Activated CD4-positive, alpha-beta T cell treated with anti-CD3 and anti-CD28 coated beads for 36 hours (primary cell): ENCODE measurements at regions not wholly inside any gene's neighbourhood (a gene's known extent, or its start where the extent isn't known, plus 50 kb on each side); places are given as distances from the start of the nearest gene placed in this dataset.
A peak's percentile ranks its signal among the peaks of the same experiment; 100 is the strongest.

Source experiments
- ATAC-seq: fragments of 200-7000 bp; cut with Tn5 transposase; one replicate; pipeline ENCODE4 v1.10.0; 2021; ENCODE audit warnings: mild to moderate bottlenecking, moderate library complexity
- CTCF ChIA-PET: fragments of 350-600 bp; sonication (Branson Sonifier 250); formaldehyde crosslinking; loops from one replicate; lab custom pipeline; 2021; ENCODE audit warnings: antibody characterized with exemption; lab: Charles Lee
- POLR2A ChIA-PET: fragments of 350-600 bp; sonication (Branson Sonifier 250); formaldehyde crosslinking; loops from one replicate; lab custom pipeline; 2021; ENCODE audit warnings: antibody characterized with exemption, inconsistent platforms; lab: Charles Lee
- DNase-seq: peaks from one replicate; pipeline ENCODE4 v3.0.0-alpha.2; 2020
- H3K27ac Mint-ChIP-seq: one replicate; pipeline ENCODE4 v1.8.0; 2021; ENCODE audit warnings: mixed read lengths
- H3K27me3 Mint-ChIP-seq: one replicate; pipeline ENCODE4 v1.8.0; 2021; ENCODE audit warnings: mixed read lengths
- H3K36me3 Mint-ChIP-seq: one replicate; pipeline ENCODE4 v1.8.0; 2021; ENCODE audit warnings: low read depth, mixed read lengths
- H3K4me1 Mint-ChIP-seq: one replicate; pipeline ENCODE4 v1.8.0; 2021; ENCODE audit warnings: mixed read lengths
- H3K4me3 Mint-ChIP-seq: one replicate; pipeline ENCODE4 v1.8.0; 2021; ENCODE audit warnings: mild to moderate bottlenecking, moderate library complexity, mixed read lengths
- H3K9me3 Mint-ChIP-seq: one replicate; pipeline ENCODE4 v1.8.0; 2021; ENCODE audit warnings: low read depth, mixed read lengths
- intact Hi-C, 2 experiments: fragments of 100-400 bp; cut with DNase I in 1 of 2; cut with micrococcal nuclease in 1 of 2; formaldehyde crosslinking; loops; one replicate each; pipeline versions ENCODE4 v1.14.2 to v1.15.1; 2022 to 2024; cut with DNase I, micrococcal nuclease

GRCh38 chr7:25887795-25888559 is 264.0 kb upstream of the NFE2L3 start:
- H3K4me3 Mint-ChIP-seq, result no peak overlapping the region
- intact Hi-C loops, result no loop called here
- ChIA-PET CTCF (interaction anchor here (0.6 to 0.7 kb wide), 3 partner anchors 14 to 660 kb away, joined by 3 read pairs; no protein-coding TSS in a partner anchor), POLR2A (no interaction called here)
- ATAC-seq (no peak), DNase-seq (no peak)
- H3K27me3 Mint-ChIP-seq, result peaks cover 22% of the 10 kb centered on the region
- no peaks in the 10 kb centered on the region for H3K9me3 Mint-ChIP-seq
- H3K4me1 Mint-ChIP-seq, result peaks cover 3% of the 10 kb centered on the region
- H3K36me3 Mint-ChIP-seq, result no peaks in the 10 kb centered on the region
- no peak overlapping the region for H3K27ac Mint-ChIP-seq

- ChIA-PET CTCF (interaction anchor here (1.2 kb wide), 1 partner anchor 473 kb away, joined by 3 read pairs; no protein-coding TSS in a partner anchor), POLR2A (no interaction called here)
- no peaks in the 10 kb centered on the region for H3K36me3 Mint-ChIP-seq
- ATAC-seq (no peak), DNase-seq (no peak)
- no peak overlapping the region for H3K4me3 Mint-ChIP-seq
- no peak overlapping the region for H3K27ac Mint-ChIP-seq
- intact Hi-C loops, result loop anchor here (5.0 to 10.0 kb wide), 5 partner anchors 63 to 793 kb away; no protein-coding TSS in a partner anchor
- H3K9me3 Mint-ChIP-seq, result no peaks in the 10 kb centered on the region
- peaks cover 18% of the 10 kb centered on the region for H3K4me1 Mint-ChIP-seq
- peaks cover 14% of the 10 kb centered on the region for H3K27me3 Mint-ChIP-seq
Measured at GRCh38 chr7:25889765-25890164, 262.2 kb upstream of the NFE2L3 start.

DNA sequence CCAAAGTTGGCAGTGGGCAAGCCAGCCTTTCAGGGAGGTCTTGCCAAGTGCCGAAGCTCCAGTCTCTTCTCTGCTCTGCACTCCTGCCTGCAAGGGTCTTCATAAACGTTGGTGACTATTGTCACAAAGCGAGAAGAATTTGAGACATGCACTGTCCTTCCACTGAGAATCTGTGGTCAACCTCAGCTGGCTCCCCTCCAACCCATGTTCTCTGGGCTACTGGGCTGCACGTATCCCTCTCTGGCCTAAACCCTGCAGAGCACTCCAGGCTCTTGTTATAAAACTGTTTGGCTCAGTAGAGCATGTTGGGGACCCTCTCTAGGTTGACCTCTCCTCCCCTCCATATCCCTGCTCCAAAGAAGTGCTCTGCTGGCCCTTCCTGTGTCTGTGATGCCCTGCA is 260.4 kb upstream of the NFE2L3 start:
- CTCF ChIA-PET, result interaction anchor here (1.1 to 5.6 kb wide), 7 partner anchors 23 to 478 kb away, joined by 3 to 46 read pairs (median 16); no protein-coding TSS in a partner anchor
- no peaks in the 10 kb centered on the region for H3K9me3 Mint-ChIP-seq
- no peak overlapping the region for H3K27ac Mint-ChIP-seq
- no peak overlapping the region for H3K4me3 Mint-ChIP-seq
- H3K27me3 Mint-ChIP-seq, result peaks cover 5% of the 10 kb centered on the region
- peaks cover 26% of the 10 kb centered on the region for H3K4me1 Mint-ChIP-seq
- DNase-seq (no peak), ATAC-seq (no peak)
- H3K36me3 Mint-ChIP-seq, result no peaks in the 10 kb centered on the region
- intact Hi-C loops, result loop anchor here (5.0 to 10.0 kb wide), 5 partner anchors 61 to 791 kb away; no protein-coding TSS in a partner anchor
- POLR2A ChIA-PET, result no interaction called here

DNA sequence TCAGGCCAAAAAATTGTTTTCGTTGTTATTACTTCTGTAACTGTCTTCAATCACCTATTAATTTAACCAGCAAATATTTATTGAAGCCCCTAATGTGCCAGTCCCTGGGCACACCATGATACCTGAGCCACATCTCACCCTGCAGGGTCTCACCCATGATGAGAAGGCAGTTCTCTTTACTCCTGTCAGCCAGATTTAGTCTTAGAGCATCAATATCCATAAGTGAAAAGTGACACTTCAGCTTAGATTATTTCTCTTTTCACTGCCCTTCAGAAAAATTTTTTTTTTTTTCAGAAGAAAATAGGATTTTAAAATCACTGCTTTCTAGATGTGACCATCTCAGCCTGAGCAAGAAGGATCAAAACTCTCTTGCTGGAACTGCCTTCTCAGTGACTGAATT is 258.6 kb upstream of the NFE2L3 start:
- intact Hi-C loops, result loop anchor here (1.0 to 10.0 kb wide), 11 partner anchors 57 to 789 kb away; partner anchors contain the start of gene NFE2L3 (in 1 of the 2)
- H3K4me1 Mint-ChIP-seq, result peaks cover 28% of the 10 kb centered on the region
- POLR2A ChIA-PET, result interaction anchor here (0.7 to 1.0 kb wide), 2 partner anchors 299 to 305 kb away, joined by 3 to 4 read pairs; no protein-coding TSS in a partner anchor
- peak overlapping the region; percentile 63 for H3K4me3 Mint-ChIP-seq
- peaks cover 5% of the 10 kb centered on the region for H3K27me3 Mint-ChIP-seq
- H3K36me3 Mint-ChIP-seq, result no peaks in the 10 kb centered on the region
- no peaks in the 10 kb centered on the region for H3K9me3 Mint-ChIP-seq
- no peak for ATAC-seq
- no peak overlapping the region for H3K27ac Mint-ChIP-seq
- no peak for DNase-seq
- CTCF ChIA-PET, result interaction anchor here (0.6 to 5.6 kb wide), 54 partner anchors 10 to 1286 kb away, joined by 3 to 52 read pairs (median 6); no protein-coding TSS in a partner anchor

DNA sequence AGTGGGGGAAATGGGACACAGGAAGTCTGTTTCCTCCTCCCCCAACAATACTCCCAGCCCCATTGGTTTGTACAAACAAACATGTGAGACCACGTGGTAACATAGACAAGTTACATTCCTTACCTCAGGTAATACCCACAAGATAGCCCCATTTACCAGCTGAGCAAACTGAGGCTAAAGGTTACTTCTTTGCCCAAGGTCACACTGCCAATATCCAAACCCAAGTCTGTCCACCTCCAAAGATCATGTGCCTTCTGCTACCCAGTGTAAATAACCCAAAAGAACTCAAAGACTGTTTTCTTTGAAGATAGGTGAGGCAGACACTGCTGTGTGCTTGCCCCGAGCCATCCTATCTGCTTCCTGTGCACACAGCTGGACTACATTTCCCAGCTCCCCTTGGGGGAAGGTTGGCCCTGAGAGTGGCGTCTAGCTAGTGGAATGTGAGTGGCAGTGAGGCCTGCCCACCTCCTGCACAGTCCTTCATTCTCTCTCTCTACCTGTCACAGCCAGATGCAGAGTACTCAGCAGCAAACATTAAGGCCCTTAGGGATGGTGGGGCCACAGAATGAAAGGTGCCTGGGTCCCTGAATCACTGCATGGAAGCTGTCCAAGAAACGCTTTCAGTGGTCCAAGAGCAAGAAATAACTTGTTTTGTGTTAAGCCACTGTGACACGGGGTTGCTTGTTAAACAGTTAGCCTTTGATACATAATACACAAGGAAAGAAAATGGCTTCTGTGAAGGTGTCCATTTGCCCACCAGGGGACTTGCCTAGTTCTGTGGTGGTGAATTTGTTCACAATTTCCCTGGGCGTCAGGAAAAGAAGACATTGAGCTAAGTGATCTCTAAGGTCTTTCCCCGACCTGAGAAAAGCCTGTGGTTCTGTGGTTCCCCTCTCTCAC is 257.7 kb upstream of the NFE2L3 start:
- CTCF ChIA-PET, result interaction anchor here (0.6 to 5.6 kb wide), 37 partner anchors 10 to 772 kb away, joined by 3 to 52 read pairs (median 5); no protein-coding TSS in a partner anchor
- Mint-ChIP-seq H3K36me3 (no peaks in the 10 kb centered on the region), H3K4me1 (peaks cover 28% of the 10 kb centered on the region), H3K27ac (no peak overlapping the region), H3K4me3 (no peak overlapping the region), H3K27me3 (peaks cover 5% of the 10 kb centered on the region), H3K9me3 (no peaks in the 10 kb centered on the region)
- POLR2A ChIA-PET, result interaction anchor here (1.3 kb wide), 1 partner anchor 12 kb away, joined by 3 read pairs; no protein-coding TSS in a partner anchor
- peak; percentile 72 for ATAC-seq
- peak; percentile 55 for DNase-seq
- intact Hi-C loops, result loop anchor here (1.0 to 10.0 kb wide), 6 partner anchors 58 to 788 kb away; partner anchors contain the start of gene CBX3 (in 1 of the 2)

DNA sequence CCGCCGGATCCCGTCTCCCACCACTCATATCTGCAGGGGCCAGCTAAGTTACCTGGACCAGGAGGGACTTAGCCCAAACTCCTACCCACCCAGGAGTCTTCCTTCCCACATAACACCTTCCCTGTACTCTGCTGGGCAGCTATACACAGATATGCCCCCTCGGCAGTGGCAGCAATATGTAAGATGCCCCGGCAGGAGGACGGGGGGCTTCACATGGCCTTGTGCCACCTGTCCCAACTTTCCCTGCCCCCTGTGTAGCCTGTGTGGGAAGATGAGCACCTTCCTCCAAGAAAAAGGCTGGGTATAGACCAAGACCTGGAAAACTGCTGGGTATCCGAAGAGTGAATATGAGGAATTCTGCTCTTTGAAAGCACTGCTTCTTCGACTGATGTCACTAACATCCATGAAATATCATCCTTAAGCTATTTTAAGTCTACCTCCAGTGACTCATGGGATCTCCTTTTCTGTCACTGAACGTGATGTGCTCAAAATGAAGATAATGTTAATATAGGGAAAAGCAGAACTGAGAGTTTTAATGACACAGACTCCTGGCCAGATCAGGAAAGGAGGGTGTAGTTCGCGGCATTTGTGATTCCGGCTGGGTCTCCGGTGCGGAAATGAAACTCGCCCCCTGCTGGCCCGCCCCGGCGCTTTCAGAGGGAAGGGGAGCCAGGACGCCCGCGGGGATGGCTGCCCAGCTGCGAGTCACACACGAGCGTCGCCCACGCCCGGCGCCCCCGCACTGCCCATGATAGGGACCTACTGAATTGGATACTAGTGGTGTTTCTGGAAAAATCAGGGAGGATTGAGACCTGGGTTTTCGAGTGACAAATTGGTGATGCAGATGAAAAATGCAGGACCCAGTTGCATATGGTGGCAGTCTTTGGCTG is 256.9 kb upstream of the NFE2L3 start:
- no peaks in the 10 kb centered on the region for H3K9me3 Mint-ChIP-seq
- ChIA-PET POLR2A (interaction anchor here (1.3 kb wide), 1 partner anchor 11 kb away, joined by 3 read pairs; no protein-coding TSS in a partner anchor), CTCF (interaction anchor here (0.6 to 5.6 kb wide), 23 partner anchors 11 to 814 kb away, joined by 3 to 52 read pairs (median 4); no protein-coding TSS in a partner anchor)
- peaks cover 28% of the 10 kb centered on the region for H3K4me1 Mint-ChIP-seq
- H3K27ac Mint-ChIP-seq, result no peak overlapping the region
- ATAC-seq (peak; percentile 63), DNase-seq (peak; percentile 81)
- H3K4me3 Mint-ChIP-seq, result peak overlapping the region; percentile 47
- H3K36me3 Mint-ChIP-seq, result no peaks in the 10 kb centered on the region
- intact Hi-C loops, result loop anchor here (1.0 to 10.0 kb wide), 6 partner anchors 57 to 787 kb away; partner anchors contain the start of gene CBX3 (in 1 of the 2)
- peaks cover 2% of the 10 kb centered on the region for H3K27me3 Mint-ChIP-seq

GRCh38 chr7:25895792-25896171 is 256.2 kb upstream of the NFE2L3 start:
- H3K4me1 Mint-ChIP-seq, result peaks cover 28% of the 10 kb centered on the region
- ChIA-PET CTCF (interaction anchor here (0.7 to 5.6 kb wide), 13 partner anchors 11 to 813 kb away, joined by 3 to 52 read pairs (median 5); no protein-coding TSS in a partner anchor), POLR2A (interaction anchor here (1.3 kb wide), 1 partner anchor 10 kb away, joined by 3 read pairs; no protein-coding TSS in a partner anchor)
- no peak overlapping the region for H3K4me3 Mint-ChIP-seq
- intact Hi-C loops, result loop anchor here in 1 of 2 experiments (5.0 to 10.0 kb wide), 2 partner anchors 182 to 609 kb away; no protein-coding TSS in a partner anchor
- ATAC-seq (peak; percentile 13), DNase-seq (no peak)
- no peaks in the 10 kb centered on the region for H3K36me3 Mint-ChIP-seq
- H3K27ac Mint-ChIP-seq, result no peak overlapping the region
- H3K9me3 Mint-ChIP-seq, result no peaks in the 10 kb centered on the region
- H3K27me3 Mint-ChIP-seq, result peaks cover 2% of the 10 kb centered on the region

- ChIA-PET CTCF (interaction anchor here (0.6 to 2.1 kb wide), 10 partner anchors 10 to 485 kb away, joined by 3 to 10 read pairs (median 4); no protein-coding TSS in a partner anchor), POLR2A (no interaction called here)
- no peak for DNase-seq
- Mint-ChIP-seq H3K4me3 (no peak overlapping the region), H3K9me3 (no peaks in the 10 kb centered on the region), H3K27me3 (peaks cover 2% of the 10 kb centered on the region), H3K4me1 (peaks cover 28% of the 10 kb centered on the region), H3K27ac (no peak overlapping the region), H3K36me3 (no peaks in the 10 kb centered on the region)
- intact Hi-C loops, result loop anchor here in 1 of 2 experiments (5.0 to 10.0 kb wide), 2 partner anchors 180 to 607 kb away; no protein-coding TSS in a partner anchor
- ATAC-seq, result no peak
Measured at GRCh38 chr7:25897261-25897782, 254.7 kb upstream of the NFE2L3 start.

DNA sequence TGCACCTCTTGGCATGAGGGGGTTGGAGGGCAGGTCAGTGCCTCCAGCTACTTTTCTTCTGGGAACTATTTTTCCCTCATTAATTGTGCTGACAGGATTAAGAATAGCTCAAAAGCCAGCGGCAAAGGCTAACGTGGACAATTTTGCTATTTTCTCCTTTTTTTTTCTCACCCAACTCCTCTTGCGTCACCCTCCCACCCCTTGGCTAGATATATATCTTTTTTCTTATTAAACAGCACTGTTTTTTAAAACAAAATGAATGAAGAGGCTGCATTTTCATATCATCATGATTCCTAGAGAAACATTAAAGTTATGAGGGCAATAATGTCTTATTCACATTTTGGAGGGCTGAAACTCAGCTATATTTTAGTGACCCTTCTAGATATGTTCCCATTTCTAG is 251.8 kb upstream of the NFE2L3 start:
- H3K36me3 Mint-ChIP-seq, result no peaks in the 10 kb centered on the region
- no peak overlapping the region for H3K4me3 Mint-ChIP-seq
- ATAC-seq, result no peak
- DNase-seq, result no peak
- no peaks in the 10 kb centered on the region for H3K9me3 Mint-ChIP-seq
- intact Hi-C loops, result no loop called here
- ChIA-PET POLR2A (no interaction called here), CTCF (interaction anchor here (0.5 to 1.6 kb wide), 3 partner anchors 9 to 49 kb away, joined by 3 to 4 read pairs (median 3); no protein-coding TSS in a partner anchor)
- peaks cover 6% of the 10 kb centered on the region for H3K4me1 Mint-ChIP-seq
- H3K27me3 Mint-ChIP-seq, result peaks cover 3% of the 10 kb centered on the region
- no peak overlapping the region for H3K27ac Mint-ChIP-seq
